ENCODE measurements at regions not wholly inside any gene's neighbourhood (a gene's known extent, or its start where the extent isn't known, plus 50 kb on each side); places are given as distances from the start of the nearest gene placed in this dataset.

- DNase-seq (no peak), FAIRE-seq (no peak)
- Histone ChIP-seq H3K36me3 (ENCODE audit: control insufficient read depth in 2 of 3, insufficient read depth in 3 of 3, low read length in 3 of 3) (no peaks in the 10 kb centered on the region), H3K4me3 (ENCODE audit: low read length in 3 of 3) (no peak overlapping the region), H3K9ac (ENCODE audit: low read length in 3 of 3) (no peak overlapping the region), H3K9me3 (ENCODE audit: control insufficient read depth in 2 of 3, insufficient read depth in 1 of 3, low read length in 3 of 3) (no peaks in the 10 kb centered on the region), H3K27me3 (ENCODE audit: control insufficient read depth, insufficient read depth, low read length) (no peaks in the 10 kb centered on the region), H3K27ac (ENCODE audit: low read depth in 2 of 2, low read length in 2 of 2) (no peak overlapping the region), H3K4me1 (ENCODE audit: control insufficient read depth in 2 of 3, insufficient read depth in 2 of 3, low read depth in 1 of 3, low read length in 3 of 3) (no peaks in the 10 kb centered on the region)
- intact Hi-C loops (cut with DNase I), result no loop called here
- TF ChIP-seq CTCF (IDR thresholded peaks at IDR 0.05; ENCODE audit: borderline replicate concordance, extremely low read depth, insufficient read depth), result no peak
Measured at GRCh38 chr13:80399340-80400163, 58.6 kb upstream of the SPRY2 start.
